Thyroid gland (tissue), 4 donors: ENCODE measurements at regions not wholly inside any gene's neighbourhood (a gene's known extent, or its start where the extent isn't known, plus 50 kb on each side); places are given as distances from the start of the nearest gene placed in this dataset.

Experiments
- CTCF ChIP-seq, 6 experiments: fragments of 200-600 bp in 3 of 6; fragments of 450-650 bp in 3 of 6; sonication (generic) in 3 of 6; IDR thresholded peaks; one replicate each; pipeline ENCODE4 v1.5.1; 2016 to 2019; ENCODE audit warnings: antibody characterized with exemption in 6 of 6, mild to moderate bottlenecking in 2 of 6, inconsistent platforms in 1 of 6, moderate library complexity in 1 of 6
- POLR2A ChIP-seq, 2 donors: fragments of 450-650 bp; IDR thresholded peaks; one replicate each; pipeline ENCODE4 v1.6.1; 2017; ENCODE audit warnings: antibody characterized with exemption in 2 of 2, mild to moderate bottlenecking in 2 of 2, moderate library complexity in 1 of 2

- TF ChIP-seq CTCF (IDR thresholded peaks at IDR 0.05) = no peak
- TF ChIP-seq POLR2A (IDR thresholded peaks at IDR 0.05) = no peak
These were observed 1253.5 kb upstream of the CDH6 start for GRCh38 chr5:29939988-29940387.
